Adipocyte (in vitro differentiated cells): ENCODE measurements at regions not wholly inside any gene's neighbourhood (a gene's known extent, or its start where the extent isn't known, plus 50 kb on each side); places are given as distances from the start of the nearest gene placed in this dataset.
A peak's percentile ranks its signal among the peaks of the same experiment; 100 is the strongest.

ENCODE experiments used
- DNase-seq: peaks from one replicate; pipeline ENCODE4 v3.0.0-alpha.2; 2015; ENCODE audit warnings: low read depth
- H3K27me3 ChIP-seq: replicated peaks from 2 replicates; pipeline ENCODE4 v1.7.0; 2013; ENCODE audit warnings: mild to moderate bottlenecking, low read length, moderate library complexity; ENCODE audit not compliant: control insufficient read depth, insufficient read depth
- H3K36me3 ChIP-seq: 2 replicates; pipeline ENCODE4 v1.7.0; 2013; ENCODE audit warnings: low read length, mild to moderate bottlenecking, moderate library complexity; ENCODE audit not compliant: control insufficient read depth, insufficient read depth, severe bottlenecking
- H3K4me1 ChIP-seq: 2 replicates; pipeline ENCODE4 v1.7.0; 2013; ENCODE audit warnings: mild to moderate bottlenecking, low read length, moderate library complexity; ENCODE audit not compliant: control insufficient read depth, insufficient read depth
- H3K4me3 ChIP-seq: 2 replicates; pipeline ENCODE4 v1.7.0; 2013; ENCODE audit warnings: mild to moderate bottlenecking, low read length, moderate library complexity
- H3K9ac ChIP-seq: 2 replicates; pipeline ENCODE4 v1.7.0; 2013; ENCODE audit warnings: mild to moderate bottlenecking, low read length, moderate library complexity
- H3K9me3 ChIP-seq: 2 replicates; pipeline ENCODE4 v1.7.0; 2013; ENCODE audit warnings: mild to moderate bottlenecking, low read length, moderate library complexity; ENCODE audit not compliant: control insufficient read depth

- peak overlapping the region; percentile 80 for H3K4me3 ChIP-seq
- H3K9me3 ChIP-seq, result no peaks in the 10 kb centered on the region
- peaks cover 36% of the 10 kb centered on the region for H3K27me3 ChIP-seq
- peak; percentile 47 for DNase-seq
- no peaks in the 10 kb centered on the region for H3K36me3 ChIP-seq
- H3K9ac ChIP-seq, result no peak overlapping the region
- H3K4me1 ChIP-seq, result peaks cover 21% of the 10 kb centered on the region
Measured at GRCh38 chr12:107320929-107321631, 227.7 kb upstream of the CRY1 start.

GRCh38 chr12:107322063-107322462 lies 228.7 kb upstream of the CRY1 start:
- Histone ChIP-seq H3K4me3 (no peak overlapping the region), H3K9me3 (no peaks in the 10 kb centered on the region), H3K36me3 (no peaks in the 10 kb centered on the region), H3K4me1 (peaks cover 21% of the 10 kb centered on the region), H3K9ac (no peak overlapping the region), H3K27me3 (peaks cover 32% of the 10 kb centered on the region)
- DNase-seq, result no peak

GRCh38 chr12:107325075-107325608 lies 231.8 kb upstream of the CRY1 start:
- Histone ChIP-seq H3K4me3 (no peak overlapping the region), H3K36me3 (no peaks in the 10 kb centered on the region), H3K4me1 (peaks cover 17% of the 10 kb centered on the region), H3K9me3 (no peaks in the 10 kb centered on the region), H3K9ac (no peak overlapping the region), H3K27me3 (peaks cover 30% of the 10 kb centered on the region)
- DNase-seq, result no peak

GRCh38 chr12:107326237-107326636 lies 232.9 kb upstream of the CRY1 start:
- Histone ChIP-seq H3K9me3 (no peaks in the 10 kb centered on the region), H3K4me1 (peaks cover 9% of the 10 kb centered on the region), H3K27me3 (peaks cover 30% of the 10 kb centered on the region), H3K36me3 (no peaks in the 10 kb centered on the region), H3K9ac (no peak overlapping the region), H3K4me3 (no peak overlapping the region)
- DNase-seq, result no peak

- Histone ChIP-seq H3K4me1 (peaks cover 7% of the 10 kb centered on the region), H3K27me3 (peaks cover 20% of the 10 kb centered on the region), H3K9me3 (no peaks in the 10 kb centered on the region), H3K4me3 (no peak overlapping the region), H3K9ac (no peak overlapping the region), H3K36me3 (no peaks in the 10 kb centered on the region)
- DNase-seq, result no peak
Measured at GRCh38 chr12:107327651-107328182, 234.4 kb upstream of the CRY1 start.

- DNase-seq, result peak; percentile 51
- H3K9me3 ChIP-seq, result no peaks in the 10 kb centered on the region
- no peak overlapping the region for H3K4me3 ChIP-seq
- H3K4me1 ChIP-seq, result peaks cover 7% of the 10 kb centered on the region
- peaks cover 12% of the 10 kb centered on the region for H3K27me3 ChIP-seq
- no peaks in the 10 kb centered on the region for H3K36me3 ChIP-seq
- H3K9ac ChIP-seq, result no peak overlapping the region
Measured at GRCh38 chr12:107328442-107329133, 235.2 kb upstream of the CRY1 start.

- H3K4me1 ChIP-seq, result peaks cover 7% of the 10 kb centered on the region
- no peaks in the 10 kb centered on the region for H3K36me3 ChIP-seq
- H3K9me3 ChIP-seq, result no peaks in the 10 kb centered on the region
- peaks cover 20% of the 10 kb centered on the region for H3K27me3 ChIP-seq
- DNase-seq, result peak; percentile 28
- H3K4me3 ChIP-seq, result no peak overlapping the region
- H3K9ac ChIP-seq, result no peak overlapping the region
Measured at GRCh38 chr12:107329569-107330324, 236.4 kb upstream of the CRY1 start.

GRCh38 chr12:107330831-107331431 lies 237.6 kb upstream of the CRY1 start:
- Histone ChIP-seq H3K4me1 (peaks cover 7% of the 10 kb centered on the region), H3K9me3 (no peaks in the 10 kb centered on the region), H3K4me3 (no peak overlapping the region), H3K9ac (no peak overlapping the region), H3K27me3 (peaks cover 24% of the 10 kb centered on the region), H3K36me3 (no peaks in the 10 kb centered on the region)
- DNase-seq, result no peak

GRCh38 chr12:107331471-107331870 lies 238.1 kb upstream of the CRY1 start:
- H3K27me3 ChIP-seq, result peaks cover 28% of the 10 kb centered on the region
- DNase-seq, result no peak
- no peak overlapping the region for H3K4me3 ChIP-seq
- no peak overlapping the region for H3K9ac ChIP-seq
- H3K36me3 ChIP-seq, result no peaks in the 10 kb centered on the region
- H3K9me3 ChIP-seq, result no peaks in the 10 kb centered on the region
- H3K4me1 ChIP-seq, result peaks cover 7% of the 10 kb centered on the region

- no peak overlapping the region for H3K4me3 ChIP-seq
- H3K4me1 ChIP-seq, result peaks cover 7% of the 10 kb centered on the region
Measured at GRCh38 chr12:107331912-107332311, 238.6 kb upstream of the CRY1 start.

More at GRCh38 chr12:107331912-107332311, 238.6 kb upstream of the CRY1 start:
- DNase-seq, result no peak
- Histone ChIP-seq H3K9me3 (no peaks in the 10 kb centered on the region), H3K36me3 (no peaks in the 10 kb centered on the region), H3K9ac (no peak overlapping the region), H3K27me3 (peaks cover 28% of the 10 kb centered on the region)
